A673 (cell line): ENCODE measurements at regions not wholly inside any gene's neighbourhood (a gene's known extent, or its start where the extent isn't known, plus 50 kb on each side); places are given as distances from the start of the nearest gene placed in this dataset.

Experiments
- BruUV-seq: library from RNA; stranded (reverse); fragments of 400-500 nt; replicated peaks from 2 replicates; lab custom pipeline; 2021; lab: Mats Ljungman, UMichigan
- CTCF ChIA-PET: fragments of 300-600 bp; sonication (Branson Sonifier 250); formaldehyde crosslinking; loops from one replicate; lab custom pipeline; 2022; ENCODE audit warnings: antibody characterized with exemption; lab: Charles Lee
- POLR2A ChIA-PET: fragments of 300-600 bp; sonication (Branson Sonifier 250); formaldehyde crosslinking; loops from one replicate; lab custom pipeline; 2022; ENCODE audit warnings: antibody characterized with exemption; ENCODE audit not compliant: low non-redundant PET; lab: Charles Lee
- DNase-seq: peaks from one replicate; pipeline ENCODE4 v3.0.0-alpha.2; 2015; ENCODE audit warnings: low spot score
- H3K27ac ChIP-seq: fragments of 200-600 bp; sonication (generic); 2 replicates; pipeline ENCODE4 v1.5.1; 2016; ENCODE audit warnings: mixed run types, low read depth, mild to moderate bottlenecking, mixed read lengths, antibody characterized with exemption, low read length; ENCODE audit not compliant: poor library complexity, severe bottlenecking
- H3K27me3 ChIP-seq: fragments of 200-600 bp; sonication (generic); replicated peaks from 2 replicates; pipeline ENCODE4 v1.6.1; 2017; ENCODE audit warnings: mixed run types, low read depth, mild to moderate bottlenecking, mixed read lengths, antibody characterized with exemption, low read length; ENCODE audit not compliant: insufficient read depth, poor library complexity
- H3K36me3 ChIP-seq: fragments of 200-600 bp; sonication (generic); 2 replicates; pipeline ENCODE4 v1.6.1; 2016; ENCODE audit warnings: mixed run types, mild to moderate bottlenecking, mixed read lengths, antibody characterized with exemption, low read length; ENCODE audit not compliant: insufficient read depth, poor library complexity, severe bottlenecking
- H3K4me1 ChIP-seq: fragments of 200-600 bp; sonication (generic); 2 replicates; pipeline ENCODE4 v1.6.1; 2017; ENCODE audit warnings: mixed run types, mild to moderate bottlenecking, mixed read lengths, antibody characterized with exemption, low read length; ENCODE audit not compliant: insufficient read depth, poor library complexity, severe bottlenecking
- H3K4me3 ChIP-seq: fragments of 200-600 bp; sonication (generic); 2 replicates; pipeline ENCODE4 v1.5.1; 2016; ENCODE audit warnings: low read depth, mixed run types, mild to moderate bottlenecking, mixed read lengths, low read length; ENCODE audit not compliant: poor library complexity, severe bottlenecking
- H3K9me3 ChIP-seq: fragments of 200-600 bp; sonication (generic); 2 replicates; pipeline ENCODE4 v1.6.1; 2016; ENCODE audit warnings: mixed run types, low read depth, mild to moderate bottlenecking, mixed read lengths, antibody characterized with exemption, low read length; ENCODE audit not compliant: poor library complexity, severe bottlenecking
- EZH2 ChIP-seq: fragments of 200-600 bp; sonication (generic); IDR thresholded peaks from 2 replicates; pipeline ENCODE4 v1.6.1; 2017; ENCODE audit warnings: borderline replicate concordance, low read depth, mild to moderate bottlenecking, mixed read lengths, antibody characterized with exemption, low read length; ENCODE audit not compliant: poor library complexity, severe bottlenecking
- intact Hi-C: fragments of 100-400 bp; cut with micrococcal nuclease; formaldehyde crosslinking; loops from one replicate; pipeline ENCODE4 v1.10.0; 2022; ENCODE audit not compliant: unreplicated experiment
- TF ChIP-seq, protein P1 (sequence below): fragments of 300-800, 200-600 bp; sonication (generic); conservative IDR thresholded peaks from 2 replicates; pipeline ENCODE4 v1.5.1; 2017; ENCODE audit warnings: low read depth, mild to moderate bottlenecking, antibody characterized with exemption, low read length, moderate library complexity, mixed read lengths

GRCh38 chr4:116516711-116517110 lies 568.7 kb downstream of the TRAM1L1 start:
- H3K4me3 ChIP-seq: no peak overlapping the region
- TF ChIP-seq, protein P1, sequence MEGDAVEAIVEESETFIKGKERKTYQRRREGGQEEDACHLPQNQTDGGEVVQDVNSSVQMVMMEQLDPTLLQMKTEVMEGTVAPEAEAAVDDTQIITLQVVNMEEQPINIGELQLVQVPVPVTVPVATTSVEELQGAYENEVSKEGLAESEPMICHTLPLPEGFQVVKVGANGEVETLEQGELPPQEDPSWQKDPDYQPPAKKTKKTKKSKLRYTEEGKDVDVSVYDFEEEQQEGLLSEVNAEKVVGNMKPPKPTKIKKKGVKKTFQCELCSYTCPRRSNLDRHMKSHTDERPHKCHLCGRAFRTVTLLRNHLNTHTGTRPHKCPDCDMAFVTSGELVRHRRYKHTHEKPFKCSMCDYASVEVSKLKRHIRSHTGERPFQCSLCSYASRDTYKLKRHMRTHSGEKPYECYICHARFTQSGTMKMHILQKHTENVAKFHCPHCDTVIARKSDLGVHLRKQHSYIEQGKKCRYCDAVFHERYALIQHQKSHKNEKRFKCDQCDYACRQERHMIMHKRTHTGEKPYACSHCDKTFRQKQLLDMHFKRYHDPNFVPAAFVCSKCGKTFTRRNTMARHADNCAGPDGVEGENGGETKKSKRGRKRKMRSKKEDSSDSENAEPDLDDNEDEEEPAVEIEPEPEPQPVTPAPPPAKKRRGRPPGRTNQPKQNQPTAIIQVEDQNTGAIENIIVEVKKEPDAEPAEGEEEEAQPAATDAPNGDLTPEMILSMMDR: no peak
- no peak for TF ChIP-seq EZH2
- intact Hi-C loops: no loop called here

GRCh38 chr4:116515959-116516358 lies 569.4 kb downstream of the TRAM1L1 start:
- Histone ChIP-seq H3K4me1 (no peaks in the 10 kb centered on the region), H3K27me3 (no peaks in the 10 kb centered on the region), H3K27ac (no peak overlapping the region), H3K4me3 (no peak overlapping the region), H3K36me3 (no peaks in the 10 kb centered on the region), H3K9me3 (peaks cover 10% of the 10 kb centered on the region)
- TF ChIP-seq, protein P1: no peak
- TF ChIP-seq EZH2: no peak
- intact Hi-C loops: no loop called here
- CTCF ChIA-PET: interaction anchor here (0.6 kb wide), 1 partner anchor 16 kb away, joined by 3 read pairs; no protein-coding TSS in a partner anchor
- BruUV-seq: no TSS peak
- POLR2A ChIA-PET: no interaction called here
- DNase-seq: no peak

More at GRCh38 chr4:116516711-116517110, 568.7 kb downstream of the TRAM1L1 start:
- Histone ChIP-seq H3K27ac (no peak overlapping the region), H3K36me3 (no peaks in the 10 kb centered on the region), H3K9me3 (peaks cover 10% of the 10 kb centered on the region), H3K27me3 (no peaks in the 10 kb centered on the region), H3K4me1 (no peaks in the 10 kb centered on the region)
- CTCF ChIA-PET: no interaction called here
- no TSS peak for BruUV-seq
- no peak for DNase-seq
- POLR2A ChIA-PET: no interaction called here

GRCh38 chr4:116512552-116512951 lies 572.8 kb downstream of the TRAM1L1 start:
- POLR2A ChIA-PET: no interaction called here
- intact Hi-C loops: no loop called here

More at GRCh38 chr4:116512552-116512951, 572.8 kb downstream of the TRAM1L1 start:
- Histone ChIP-seq H3K9me3 (peaks cover 10% of the 10 kb centered on the region), H3K4me3 (no peak overlapping the region), H3K27me3 (no peaks in the 10 kb centered on the region), H3K36me3 (no peaks in the 10 kb centered on the region), H3K4me1 (no peaks in the 10 kb centered on the region), H3K27ac (no peak overlapping the region)
- BruUV-seq: no TSS peak
- DNase-seq: no peak
- TF ChIP-seq, protein P1: no peak
- TF ChIP-seq EZH2: no peak
- CTCF ChIA-PET: no interaction called here
